ENCODE measurements at regions not wholly inside any gene's neighbourhood (a gene's known extent, or its start where the extent isn't known, plus 50 kb on each side); places are given as distances from the start of the nearest gene placed in this dataset.

GRCh38 chr14:95439881-95440280 lies 76.6 kb downstream of the SYNE3 start:
- no peak for ATAC-seq
- TF ChIP-seq POU6F1 (CRISPR knock-in tag; IDR thresholded peaks at IDR 0.05; ENCODE audit: borderline replicate concordance, low read depth) (no peak), ARNTL (CRISPR knock-in tag; IDR thresholded peaks at IDR 0.05; ENCODE audit: borderline replicate concordance, low read depth) (no peak)

- ATAC-seq, result no peak
- TF ChIP-seq ZFP3 (CRISPR knock-in tag; IDR thresholded peaks at IDR 0.05) (no peak), RARB (CRISPR knock-in tag; IDR thresholded peaks at IDR 0.05) (no peak), OSR1 (CRISPR knock-in tag; IDR thresholded peaks at IDR 0.05) (no peak), ESRRG (CRISPR knock-in tag; IDR thresholded peaks at IDR 0.05) (no peak), BACH2 (CRISPR knock-in tag; IDR thresholded peaks at IDR 0.05; ENCODE audit: borderline replicate concordance) (no peak), ZC3H10 (CRISPR knock-in tag; IDR thresholded peaks at IDR 0.05) (no peak), TSHZ2 (CRISPR knock-in tag; IDR thresholded peaks at IDR 0.05) (no peak)
These were observed 78.7 kb downstream of the SYNE3 start for GRCh38 chr14:95437715-95438114.

GRCh38 chr14:95436354-95436753 lies 80.1 kb downstream of the SYNE3 start:
- ATAC-seq, result no peak
- no peak for TF ChIP-seq ZNF8 (CRISPR knock-in tag; IDR thresholded peaks at IDR 0.05)
- TF ChIP-seq PPARA (CRISPR knock-in tag; IDR thresholded peaks at IDR 0.05; ENCODE audit: borderline replicate concordance), result no peak

- no peak for TF ChIP-seq CSRNP3 (CRISPR knock-in tag; IDR thresholded peaks at IDR 0.05)
- TF ChIP-seq ESRRG (CRISPR knock-in tag; IDR thresholded peaks at IDR 0.05), result no peak
- TF ChIP-seq CREB5 (CRISPR knock-in tag; IDR thresholded peaks at IDR 0.05; ENCODE audit: low read depth), result no peak
- TF ChIP-seq GLIS3 (CRISPR knock-in tag; IDR thresholded peaks at IDR 0.05), result no peak
- no peak for TF ChIP-seq BACH2 (CRISPR knock-in tag; IDR thresholded peaks at IDR 0.05; ENCODE audit: borderline replicate concordance)
- TF ChIP-seq TOX (CRISPR knock-in tag; IDR thresholded peaks at IDR 0.05; ENCODE audit: borderline replicate concordance), result no peak
- no peak for TF ChIP-seq ISL1 (CRISPR knock-in tag; IDR thresholded peaks at IDR 0.05)
- TF ChIP-seq TSHZ2 (CRISPR knock-in tag; IDR thresholded peaks at IDR 0.05), result no peak
- TF ChIP-seq ZNF8 (CRISPR knock-in tag; IDR thresholded peaks at IDR 0.05), result no peak
- TF ChIP-seq OSR1 (CRISPR knock-in tag; IDR thresholded peaks at IDR 0.05), result no peak
- TF ChIP-seq ZC3H10 (CRISPR knock-in tag; IDR thresholded peaks at IDR 0.05), result no peak
- no peak for TF ChIP-seq TCF4 (CRISPR knock-in tag; IDR thresholded peaks at IDR 0.05; ENCODE audit: borderline replicate concordance)
- TF ChIP-seq CSDC2 (CRISPR knock-in tag; IDR thresholded peaks at IDR 0.05), result no peak
- no peak for TF ChIP-seq PPARA (CRISPR knock-in tag; IDR thresholded peaks at IDR 0.05; ENCODE audit: borderline replicate concordance)
- no peak for TF ChIP-seq ZFP30 (CRISPR knock-in tag; IDR thresholded peaks at IDR 0.05)
- TF ChIP-seq ARNTL (CRISPR knock-in tag; IDR thresholded peaks at IDR 0.05; ENCODE audit: borderline replicate concordance, low read depth), result no peak
- TF ChIP-seq ZFP3 (CRISPR knock-in tag; IDR thresholded peaks at IDR 0.05), result no peak
- TF ChIP-seq POU6F1 (CRISPR knock-in tag; IDR thresholded peaks at IDR 0.05; ENCODE audit: borderline replicate concordance, low read depth), result no peak
- no peak for TF ChIP-seq ZNF70 (CRISPR knock-in tag; IDR thresholded peaks at IDR 0.05)
- no peak for ATAC-seq
These were observed 82.3 kb downstream of the SYNE3 start for GRCh38 chr14:95434121-95434520.
